WERI-Rb-1 (cell line): ENCODE measurements at regions not wholly inside any gene's neighbourhood (a gene's known extent, or its start where the extent isn't known, plus 50 kb on each side); places are given as distances from the start of the nearest gene placed in this dataset.

Source experiments
- DNase-seq: peaks from one replicate; pipeline ENCODE4 v3.0.0-alpha.2; 2020
- H3K27ac ChIP-seq: fragments of 250-450 bp; sonication (Bioruptor Pico); 2 replicates; pipeline ENCODE4 v1.5.1; 2020; ENCODE audit warnings: mild to moderate bottlenecking, moderate library complexity
- H3K27me3 ChIP-seq: fragments of 250-450 bp; sonication (Bioruptor Pico); 2 replicates; pipeline ENCODE4 v1.5.1; 2021; ENCODE audit warnings: mild to moderate bottlenecking, low read depth, moderate library complexity; ENCODE audit not compliant: insufficient read depth, severe bottlenecking
- H3K36me3 ChIP-seq: fragments of 250-450 bp; sonication (Bioruptor Pico); 2 replicates; pipeline ENCODE4 v1.5.1; 2020; ENCODE audit warnings: mild to moderate bottlenecking, moderate library complexity
- H3K4me3 ChIP-seq: 2 replicates; pipeline ENCODE4 v1.5.1; 2011; ENCODE audit warnings: low read depth, mild to moderate bottlenecking, control low read depth, low read length
- H3K9me3 ChIP-seq: fragments of 250-450 bp; sonication (Bioruptor Pico); 2 replicates; pipeline ENCODE4 v1.5.1; 2021; ENCODE audit warnings: mild to moderate bottlenecking, moderate library complexity; ENCODE audit not compliant: severe bottlenecking
- CTCF ChIP-seq: IDR thresholded peaks from 2 replicates; pipeline ENCODE4 v1.5.1; 2011; ENCODE audit warnings: low read depth, mild to moderate bottlenecking, control low read depth, inconsistent platforms, low read length

DNA sequence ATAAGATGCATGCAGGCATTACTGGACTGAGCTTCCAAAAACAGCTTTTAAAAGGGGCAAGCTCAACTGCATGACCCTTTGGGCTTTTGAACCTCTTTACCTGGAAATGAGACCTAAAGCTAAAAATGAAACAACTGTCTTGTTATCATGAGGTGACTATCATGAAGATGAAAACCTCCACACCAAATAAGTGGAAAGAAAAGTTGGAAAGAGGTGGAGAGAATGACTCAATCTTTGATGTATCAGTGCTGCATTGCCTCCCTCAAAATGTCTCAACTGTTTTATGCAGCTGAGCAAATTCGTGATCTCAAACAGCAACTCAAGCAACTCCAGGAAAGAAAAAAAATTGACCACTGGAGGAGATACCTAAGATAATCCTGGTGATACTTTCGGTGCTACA is 307.1 kb downstream of the KBTBD8 start:
- H3K4me3 ChIP-seq: no peak overlapping the region
- H3K36me3 ChIP-seq: no peaks in the 10 kb centered on the region
- H3K9me3 ChIP-seq: no peaks in the 10 kb centered on the region
- H3K27me3 ChIP-seq: no peaks in the 10 kb centered on the region
- TF ChIP-seq CTCF: no peak
- no peak overlapping the region for H3K27ac ChIP-seq
- DNase-seq: no peak

DNA sequence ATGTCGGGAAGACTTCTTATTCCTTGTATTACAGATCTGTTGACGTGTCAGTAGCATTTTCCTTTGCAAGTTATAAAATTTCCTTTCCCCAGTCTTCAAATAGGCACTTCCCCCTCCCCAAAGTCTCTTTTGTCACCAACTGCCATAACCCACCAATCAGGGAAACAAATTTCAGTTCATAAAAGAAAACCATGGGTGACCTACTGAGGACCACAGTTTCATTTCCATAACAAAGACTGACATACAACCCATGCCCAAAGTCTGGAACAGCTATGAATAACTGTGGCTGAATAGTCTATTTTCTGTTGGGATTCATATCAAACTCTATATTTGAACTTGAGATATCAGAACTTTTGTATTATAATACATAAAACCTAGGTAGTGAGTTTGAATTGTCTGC is 307.8 kb downstream of the KBTBD8 start:
- H3K36me3 ChIP-seq: no peaks in the 10 kb centered on the region
- TF ChIP-seq CTCF: no peak
- H3K27ac ChIP-seq: no peak overlapping the region
- H3K4me3 ChIP-seq: no peak overlapping the region
- H3K9me3 ChIP-seq: no peaks in the 10 kb centered on the region
- no peaks in the 10 kb centered on the region for H3K27me3 ChIP-seq
- no peak for DNase-seq

- DNase-seq: no peak
- Histone ChIP-seq H3K4me3 (no peak overlapping the region), H3K27ac (no peak overlapping the region), H3K9me3 (no peaks in the 10 kb centered on the region), H3K36me3 (no peaks in the 10 kb centered on the region), H3K27me3 (no peaks in the 10 kb centered on the region)
- TF ChIP-seq CTCF: no peak
Measured at GRCh38 chr3:67311440-67311839, 313.3 kb downstream of the KBTBD8 start.

- H3K4me3 ChIP-seq: no peak overlapping the region
- H3K27ac ChIP-seq: no peak overlapping the region
- TF ChIP-seq CTCF: no peak
- DNase-seq: no peak
- no peaks in the 10 kb centered on the region for H3K27me3 ChIP-seq
- no peaks in the 10 kb centered on the region for H3K9me3 ChIP-seq
- H3K36me3 ChIP-seq: no peaks in the 10 kb centered on the region
Measured at GRCh38 chr3:67312155-67312554, 314.0 kb downstream of the KBTBD8 start.

GRCh38 chr3:67318162-67318561 is 320.1 kb downstream of the KBTBD8 start:
- no peaks in the 10 kb centered on the region for H3K9me3 ChIP-seq
- no peak for TF ChIP-seq CTCF
- no peak for DNase-seq
- H3K27ac ChIP-seq: no peak overlapping the region
- H3K4me3 ChIP-seq: no peak overlapping the region
- H3K27me3 ChIP-seq: no peaks in the 10 kb centered on the region
- H3K36me3 ChIP-seq: no peaks in the 10 kb centered on the region

- H3K9me3 ChIP-seq: no peaks in the 10 kb centered on the region
Measured at GRCh38 chr3:67324554-67324953, 326.4 kb downstream of the KBTBD8 start.

More at GRCh38 chr3:67324554-67324953, 326.4 kb downstream of the KBTBD8 start:
- no peak overlapping the region for H3K27ac ChIP-seq
- H3K36me3 ChIP-seq: no peaks in the 10 kb centered on the region
- DNase-seq: no peak
- H3K4me3 ChIP-seq: no peak overlapping the region
- no peaks in the 10 kb centered on the region for H3K27me3 ChIP-seq
- no peak for TF ChIP-seq CTCF
